ENCODE measurements at regions not wholly inside any gene's neighbourhood (a gene's known extent, or its start where the extent isn't known, plus 50 kb on each side); places are given as distances from the start of the nearest gene placed in this dataset.

GRCh38 chr21:22319435-22319834 is 1321.2 kb downstream of the NCAM2 start (continued):
- no peak for TF ChIP-seq YY1 (IDR thresholded peaks at IDR 0.05; ENCODE audit: extremely low read depth, insufficient replicate concordance, low read depth, low read length)
- no peak for TF ChIP-seq POLR2A (IDR thresholded peaks at IDR 0.05; ENCODE audit: borderline replicate concordance, extremely low read depth, insufficient read depth, insufficient read length)
- TF ChIP-seq TCF7L2 (IDR thresholded peaks at IDR 0.05; ENCODE audit: borderline replicate concordance, extremely low read depth, insufficient read depth, insufficient read length): no peak
- no peak for TF ChIP-seq EGR1 (IDR thresholded peaks at IDR 0.05; ENCODE audit: low read depth)
- no peak for TF ChIP-seq CBX3 (IDR thresholded peaks at IDR 0.05; ENCODE audit: low read depth)
- no peak for TF ChIP-seq ZBTB33 (IDR thresholded peaks at IDR 0.05; ENCODE audit: extremely low read depth, insufficient replicate concordance, low read length)
- TF ChIP-seq SIN3A (IDR thresholded peaks at IDR 0.05; ENCODE audit: low read depth): no peak

GRCh38 chr21:22342889-22343288 is 1344.7 kb downstream of the NCAM2 start:
- no TSS peak for BruUV-seq (replicated peaks)
- H3K4me2 ChIP-seq (ENCODE audit: low read length): no peak overlapping the region
- no peaks in the 10 kb centered on the region for H3K27me3 ChIP-seq (ENCODE audit: insufficient read depth, low read length)
- H3K4me1 ChIP-seq (ENCODE audit: control insufficient read depth in 1 of 2, insufficient read depth in 2 of 2, low read length in 2 of 2): no peaks in the 10 kb centered on the region
- H2AFZ ChIP-seq (ENCODE audit: low read depth, low read length, poor library complexity, severe bottlenecking): no peak overlapping the region
- no peak overlapping the region for H3K9ac ChIP-seq (ENCODE audit: low read length)
- ATAC-seq (no peak), DNase-seq (ENCODE audit: low read depth, low spot score) (no peak)
- no peak for TF ChIP-seq EZH2 (IDR thresholded peaks at IDR 0.05)
- TF ChIP-seq ELF1 (IDR thresholded peaks at IDR 0.05; ENCODE audit: borderline replicate concordance, low read depth): no peak
- TF ChIP-seq CTCF (IDR thresholded peaks at IDR 0.05 in 2 of 3, conservative IDR thresholded peaks at IDR 0.05 in 1 of 3; ENCODE audit: borderline replicate concordance in 1 of 3, insufficient read depth in 1 of 3, low read depth in 2 of 3, low read length in 2 of 3): no peak
- no peak for TF ChIP-seq POLR2A (IDR thresholded peaks at IDR 0.05; ENCODE audit: borderline replicate concordance, extremely low read depth, insufficient read depth, insufficient read length)
- TF ChIP-seq TCF7L2 (IDR thresholded peaks at IDR 0.05; ENCODE audit: borderline replicate concordance, extremely low read depth, insufficient read depth, insufficient read length): no peak
- no peak for TF ChIP-seq CEBPB (IDR thresholded peaks at IDR 0.05; ENCODE audit: low read depth)
- TF ChIP-seq EGR1 (IDR thresholded peaks at IDR 0.05; ENCODE audit: low read depth): no peak
- no peak for TF ChIP-seq CBX3 (IDR thresholded peaks at IDR 0.05; ENCODE audit: low read depth)
- TF ChIP-seq RAD21 (IDR thresholded peaks at IDR 0.05; ENCODE audit: low read depth): no peak
- no peak for TF ChIP-seq ATF3 (IDR thresholded peaks at IDR 0.05)
- TF ChIP-seq YY1 (IDR thresholded peaks at IDR 0.05; ENCODE audit: extremely low read depth, insufficient replicate concordance, low read depth, low read length): no peak
- TF ChIP-seq ZNF274 (IDR thresholded peaks at IDR 0.05; ENCODE audit: low read depth, low read length): no peak
- no peak for TF ChIP-seq MAX (IDR thresholded peaks at IDR 0.05)
- TF ChIP-seq ZBTB33 (IDR thresholded peaks at IDR 0.05; ENCODE audit: extremely low read depth, insufficient replicate concordance, low read length): no peak
- ChIA-PET POLR2A (no interaction called here), CTCF (no interaction called here), RAD21 (ENCODE audit: low non-redundant PET in 1 of 2, low total read pairs in 2 of 2, uncharacterized antibody in 2 of 2, unreplicated experiment in 2 of 2) (no interaction called here)
- no peaks in the 10 kb centered on the region for H3K36me3 ChIP-seq (ENCODE audit: control insufficient read depth in 1 of 2, insufficient read depth in 2 of 2, low read length in 2 of 2)
- no peaks in the 10 kb centered on the region for H3K9me2 ChIP-seq (ENCODE audit: insufficient read depth)
- no peak overlapping the region for H3K4me3 ChIP-seq (replicated peaks in 1 of 2; ENCODE audit: low read depth in 1 of 2, low read length in 2 of 2)
- H3K27ac ChIP-seq (ENCODE audit: low read depth, low read length): no peak overlapping the region
- H3K9me3 ChIP-seq (ENCODE audit: control insufficient read depth in 1 of 2, insufficient read depth in 1 of 2, low read depth in 1 of 2, low read length in 2 of 2): peaks cover 6 to 30% of the 10 kb centered on the region in 2 experiments; a peak in 2 of 4 replicates
- no peaks in the 10 kb centered on the region for H3K79me2 ChIP-seq (ENCODE audit: insufficient read depth, low read length)
- no peaks in the 10 kb centered on the region; the same call in 1 of the 2 replicates for H4K20me1 ChIP-seq (ENCODE audit: insufficient read depth)
- intact Hi-C loops (cut with micrococcal nuclease): no loop called here

Data from HCT116 (cell line).